Right cardiac atrium (tissue), 5 donors: ENCODE measurements at regions not wholly inside any gene's neighbourhood (a gene's known extent, or its start where the extent isn't known, plus 50 kb on each side); places are given as distances from the start of the nearest gene placed in this dataset.
"Not testable (repeated sequence)": the region's sequence is repeated elsewhere in the genome, so short reads cannot be mapped to it uniquely, and the experiment has no call there.

Experiments used
- ATAC-seq, 2 donors: fragments of 200-7000 bp; cut with Tn5 transposase; one replicate each; pipeline versions ENCODE4 v1.8.0 to v1.9.1; 2020; ENCODE audit warnings: moderate library complexity in 2 of 2, mild to moderate bottlenecking in 1 of 2
- DNase-seq, 3 donors: peaks; one replicate each; pipeline ENCODE4 v3.0.0-alpha.2; 2020
- H3K27ac ChIP-seq: one replicate; pipeline ENCODE4 v1.5.1; 2013; ENCODE audit warnings: mild to moderate bottlenecking, low read length, control low read depth, moderate library complexity
- H3K27me3 ChIP-seq: one replicate; pipeline ENCODE4 v1.6.1; 2013; ENCODE audit not compliant: control insufficient read depth, insufficient read depth
- H3K4me1 ChIP-seq: one replicate; pipeline ENCODE4 v1.6.1; 2013; ENCODE audit warnings: low read length; ENCODE audit not compliant: control insufficient read depth, insufficient read depth
- H3K4me3 ChIP-seq: one replicate; pipeline ENCODE4 v1.5.1; 2013; ENCODE audit warnings: low read length, control low read depth
- H3K9me3 ChIP-seq: one replicate; pipeline ENCODE4 v1.6.1; 2013; ENCODE audit warnings: low read length; ENCODE audit not compliant: control insufficient read depth
- WGBS: extraction: QIAGEN DNeasy Blood & Tissue Kit; methylation state at CpG from one replicate; pipeline ENCODE4 v1.1.7; 2013; 5-methylcytosine and 5-hydroxymethylcytosine counted together
- intact Hi-C, 4 donors: fragments of 100-400 bp; cut with DNase I; formaldehyde crosslinking; loops; one replicate each; pipeline versions ENCODE4 v1.11.0 to v1.14.0; 2022 to 2023
- donor health status: healthy with polysubstance abuse.
- donor health status: DM: no; HTN: yes; CAD: no.
- donor health status: DM: no; HTN: no; CAD: no.
- donor health status: DM: no; HTN: yes; CAD: no; lungs with severe emphysema.
- donor health status: DM: yes; HTN: yes; CAD: no.

DNA sequence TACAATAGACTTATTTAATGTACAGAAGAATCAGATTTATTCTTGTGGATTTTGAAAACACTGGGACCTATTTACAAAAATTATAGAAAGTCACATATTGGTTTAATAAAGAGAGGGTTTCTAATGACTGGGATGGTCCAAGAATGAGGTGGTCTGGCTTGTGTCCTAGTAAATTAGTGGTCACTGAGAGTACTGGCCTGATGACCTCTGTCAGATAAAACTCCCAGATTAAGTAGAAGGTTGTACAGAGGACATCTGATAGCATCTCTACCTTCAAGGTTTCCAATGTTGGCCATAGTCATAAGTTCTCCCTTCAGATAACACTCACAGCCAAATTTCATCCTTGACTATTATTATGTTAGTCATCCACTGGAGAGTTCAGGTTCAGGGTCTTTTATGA is 692.9 kb downstream of the MTRR start:
- ATAC-seq (no peak), DNase-seq (no peak)
- intact Hi-C loops: no loop called here
- Histone ChIP-seq H3K27me3 (no peaks in the 10 kb centered on the region), H3K27ac (no peak overlapping the region), H3K4me1 (no peaks in the 10 kb centered on the region), H3K9me3 (no peaks in the 10 kb centered on the region), H3K4me3 (no peak overlapping the region)

DNA sequence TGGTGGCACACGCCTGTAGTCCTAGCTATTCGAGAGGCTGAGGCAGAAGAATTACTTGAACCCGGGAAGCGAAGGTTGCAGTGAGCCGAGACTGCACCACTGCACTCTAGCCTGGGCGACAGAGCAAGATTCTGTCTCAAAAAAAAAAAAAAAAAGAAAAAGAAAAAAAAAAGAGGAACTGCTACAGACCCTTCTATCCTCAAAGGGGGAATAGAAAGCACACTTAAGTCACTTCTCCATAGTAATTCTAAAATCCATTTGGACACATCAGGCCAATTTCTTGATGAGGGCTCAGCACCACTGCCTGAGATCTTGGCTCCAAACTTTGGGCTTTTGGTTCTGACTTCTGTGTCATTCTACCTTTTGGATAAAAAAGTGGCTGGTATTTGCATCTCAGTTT is 694.6 kb downstream of the MTRR start:
- intact Hi-C loops, H3K9me3 ChIP-seq, H3K27ac ChIP-seq, H3K4me1 ChIP-seq, H3K4me3 ChIP-seq, H3K27me3 ChIP-seq, DNase-seq, ATAC-seq: not testable (repeated sequence)
- 84% methylated on average over 6 of the region's 6 CpGs for WGBS

DNA sequence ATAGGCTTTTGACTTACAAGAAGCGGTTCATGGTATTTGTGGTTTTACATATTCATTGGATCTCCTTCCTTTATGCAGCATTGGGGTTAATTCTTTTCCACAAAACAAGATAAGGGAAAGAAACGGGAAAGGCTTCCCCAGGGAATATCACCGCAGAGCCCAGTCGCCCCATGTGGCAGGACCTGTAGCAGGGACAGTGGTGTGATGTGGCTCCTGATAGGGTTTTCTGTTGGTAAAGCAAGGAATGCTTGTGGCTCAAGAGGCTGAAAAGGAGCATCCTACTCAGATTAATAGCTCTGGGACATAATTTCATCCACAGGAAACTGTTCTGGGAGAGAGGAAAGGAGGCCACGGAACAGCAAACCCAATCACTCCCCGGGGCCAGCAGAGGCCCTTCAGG is 699.9 kb downstream of the MTRR start:
- no peak for ATAC-seq
- no peak overlapping the region for H3K27ac ChIP-seq
- no peaks in the 10 kb centered on the region for H3K9me3 ChIP-seq
- H3K27me3 ChIP-seq: no peaks in the 10 kb centered on the region
- WGBS: 50% methylated on average over 6 of the region's 6 CpGs
- intact Hi-C loops: no loop called here
- no peaks in the 10 kb centered on the region for H3K4me1 ChIP-seq
- no peak overlapping the region for H3K4me3 ChIP-seq
- DNase-seq: no peak

DNA sequence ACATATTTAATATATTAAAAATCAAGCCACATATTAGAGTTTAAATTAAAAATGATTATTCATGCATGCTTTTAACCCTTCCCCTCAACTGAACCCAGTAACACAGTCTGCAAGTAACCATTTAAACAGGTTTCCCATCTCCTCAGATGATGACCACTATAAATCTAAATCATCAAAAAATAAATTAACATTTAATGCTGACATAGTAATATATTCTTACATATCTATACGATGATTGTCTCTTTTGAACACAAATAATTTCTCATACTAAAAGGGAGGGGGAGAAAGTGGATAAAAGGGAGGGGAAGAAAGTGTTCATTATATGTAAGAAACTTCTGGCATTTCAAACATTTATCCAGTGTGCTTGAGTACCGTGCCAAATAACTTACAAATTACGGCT is 701.6 kb downstream of the MTRR start:
- DNase-seq (no peak), ATAC-seq (no peak)
- Histone ChIP-seq H3K4me3 (no peak overlapping the region), H3K4me1 (no peaks in the 10 kb centered on the region), H3K9me3 (no peaks in the 10 kb centered on the region), H3K27me3 (no peaks in the 10 kb centered on the region), H3K27ac (no peak overlapping the region)
- intact Hi-C loops: no loop called here
- 43% methylated on average over 3 of the region's 3 CpGs for WGBS

DNA sequence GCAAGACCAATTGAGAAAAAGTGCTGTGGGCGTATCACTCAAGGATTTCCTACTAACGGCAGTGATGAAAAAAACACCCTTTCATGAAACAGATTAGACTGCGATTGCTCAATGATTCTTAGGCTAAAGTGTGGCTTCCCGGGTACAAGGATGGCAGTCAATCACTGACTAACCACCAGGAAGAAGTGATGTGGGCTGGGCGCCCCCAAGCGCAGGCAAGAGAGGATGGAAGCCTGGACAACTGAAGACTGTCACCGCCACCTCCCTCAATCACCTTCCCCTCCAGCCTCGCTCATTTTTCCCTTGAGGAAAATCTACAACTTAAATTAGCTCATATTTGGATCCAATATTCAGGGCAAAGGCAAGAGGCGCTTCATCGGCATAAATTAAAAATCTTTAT is 707.2 kb downstream of the MTRR start:
- ATAC-seq (no peak), DNase-seq (peak in 1 of 3 donors; percentile 20)
- H3K4me3 ChIP-seq: no peak overlapping the region
- H3K27ac ChIP-seq: no peak overlapping the region
- intact Hi-C loops: no loop called here
- H3K9me3 ChIP-seq: peaks cover 2% of the 10 kb centered on the region
- H3K4me1 ChIP-seq: no peaks in the 10 kb centered on the region
- WGBS: 69% methylated on average over 10 of the region's 10 CpGs
- no peaks in the 10 kb centered on the region for H3K27me3 ChIP-seq

DNA sequence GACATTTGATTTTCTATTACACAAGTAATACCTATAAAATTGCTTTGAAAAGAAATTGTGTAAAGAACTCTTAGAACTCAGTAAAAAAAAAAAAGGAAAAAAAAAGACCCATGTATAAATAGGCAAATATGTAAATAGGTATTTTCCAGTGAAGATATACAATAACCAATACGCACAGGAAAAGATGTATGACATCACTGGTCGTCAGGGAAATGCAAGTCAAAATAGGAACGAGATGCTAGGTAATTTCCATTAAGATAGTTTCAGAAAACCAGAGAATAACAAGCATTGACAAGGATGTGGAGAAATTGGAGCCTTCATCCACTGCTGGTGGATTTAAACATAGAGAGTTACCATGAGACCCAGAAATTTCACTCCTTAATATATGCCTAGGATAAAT is 708.8 kb downstream of the MTRR start:
- H3K9me3 ChIP-seq: peaks cover 2% of the 10 kb centered on the region
- H3K4me3 ChIP-seq: no peak overlapping the region
- DNase-seq (no peak), ATAC-seq (no peak)
- no peak overlapping the region for H3K27ac ChIP-seq
- intact Hi-C loops: no loop called here
- no peaks in the 10 kb centered on the region for H3K27me3 ChIP-seq
- H3K4me1 ChIP-seq: no peaks in the 10 kb centered on the region
- 77% methylated on average over 3 of the region's 3 CpGs for WGBS

DNA sequence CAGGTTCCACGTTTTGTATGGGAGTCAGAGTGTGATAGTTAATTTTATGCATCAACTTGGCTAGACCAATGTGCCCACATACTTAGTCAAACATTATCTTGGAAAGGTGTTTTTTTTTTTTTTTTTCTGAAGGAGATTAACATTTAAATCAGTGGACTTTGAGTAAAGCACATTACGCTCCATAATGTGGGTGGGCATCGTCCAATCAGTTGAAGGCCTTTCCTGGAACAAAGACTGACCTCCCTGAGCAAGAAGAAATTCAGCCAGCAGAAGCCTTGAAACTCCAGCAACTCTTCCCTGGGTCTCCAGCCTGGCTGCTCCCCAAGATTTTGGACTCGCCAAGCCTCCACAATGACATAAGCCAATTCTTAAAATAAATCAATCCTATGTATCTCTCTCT is 711.4 kb downstream of the MTRR start:
- intact Hi-C loops: no loop called here
- Histone ChIP-seq H3K4me3 (no peak overlapping the region), H3K9me3 (peaks cover 2% of the 10 kb centered on the region), H3K27me3 (no peaks in the 10 kb centered on the region), H3K4me1 (no peaks in the 10 kb centered on the region), H3K27ac (no peak overlapping the region)
- ATAC-seq: no peak
- 55% methylated on average over 4 of the region's 4 CpGs for WGBS
- no peak for DNase-seq

DNA sequence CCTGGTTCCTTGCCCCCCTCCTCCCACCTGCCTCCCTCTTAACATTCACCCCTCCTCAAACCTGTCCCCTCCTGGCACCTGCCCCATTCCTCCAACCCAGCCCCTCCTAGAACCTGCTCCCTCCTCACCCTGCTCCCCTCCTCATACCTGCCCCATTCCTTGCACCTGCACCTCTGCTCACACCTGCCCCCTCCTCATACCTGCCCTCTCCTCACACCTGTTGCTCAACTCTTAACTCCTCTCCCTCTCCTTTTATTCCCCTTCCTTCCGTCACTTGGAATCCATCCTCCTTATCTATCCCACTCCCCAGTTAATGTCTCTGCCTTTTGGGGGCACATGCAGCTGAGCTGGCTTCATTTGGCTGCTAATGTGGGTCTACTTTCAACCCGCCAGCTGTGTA is 712.1 kb downstream of the MTRR start:
- no peak for ATAC-seq
- DNase-seq: no peak
- Histone ChIP-seq H3K9me3 (peaks cover 2% of the 10 kb centered on the region), H3K27me3 (no peaks in the 10 kb centered on the region), H3K4me3 (no peak overlapping the region), H3K27ac (no peak overlapping the region), H3K4me1 (no peaks in the 10 kb centered on the region)
- intact Hi-C loops: no loop called here
- 83% methylated on average over 2 of the region's 2 CpGs for WGBS

DNA sequence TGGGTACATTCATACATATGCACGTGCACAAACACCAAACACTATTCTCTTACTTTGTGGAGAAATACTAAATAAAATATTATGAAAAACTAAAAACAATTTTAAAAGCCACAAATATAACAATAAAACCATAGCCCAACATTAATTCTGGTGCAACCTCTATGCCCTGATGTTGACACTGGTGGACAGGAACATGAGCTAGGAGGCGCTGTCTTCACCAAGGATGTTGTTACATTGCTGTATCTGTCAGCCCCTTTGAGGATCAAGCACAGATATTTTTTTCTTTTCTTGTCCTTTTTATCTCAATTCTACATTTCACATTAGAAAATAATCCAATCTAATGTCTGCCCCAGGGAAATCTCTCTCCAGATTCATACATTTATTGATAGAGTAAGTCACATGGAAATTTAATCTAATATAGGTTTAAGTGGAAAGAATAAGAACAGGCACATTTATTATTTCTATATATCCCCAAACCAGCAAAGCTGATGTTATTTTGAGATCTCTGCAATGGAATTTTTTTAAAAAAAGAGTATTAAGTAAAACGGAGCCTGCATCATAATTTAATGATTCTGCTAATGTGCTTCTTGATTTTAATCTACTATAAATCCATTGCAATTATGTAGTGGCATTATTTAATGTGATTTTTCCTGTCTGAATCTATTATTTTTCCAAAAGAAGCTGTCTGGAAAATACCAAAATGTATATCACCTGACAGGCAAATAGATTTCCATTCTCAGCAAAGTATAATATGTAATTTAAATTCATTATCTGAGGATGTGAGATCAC is 716.5 kb downstream of the MTRR start:
- WGBS: 64% methylated on average over 3 of the region's 3 CpGs
- intact Hi-C loops: no loop called here
- no peaks in the 10 kb centered on the region for H3K4me1 ChIP-seq
- ATAC-seq (no peak), DNase-seq (no peak)
- H3K27me3 ChIP-seq: no peaks in the 10 kb centered on the region
- no peak overlapping the region for H3K4me3 ChIP-seq
- no peaks in the 10 kb centered on the region for H3K9me3 ChIP-seq
- no peak overlapping the region for H3K27ac ChIP-seq

DNA sequence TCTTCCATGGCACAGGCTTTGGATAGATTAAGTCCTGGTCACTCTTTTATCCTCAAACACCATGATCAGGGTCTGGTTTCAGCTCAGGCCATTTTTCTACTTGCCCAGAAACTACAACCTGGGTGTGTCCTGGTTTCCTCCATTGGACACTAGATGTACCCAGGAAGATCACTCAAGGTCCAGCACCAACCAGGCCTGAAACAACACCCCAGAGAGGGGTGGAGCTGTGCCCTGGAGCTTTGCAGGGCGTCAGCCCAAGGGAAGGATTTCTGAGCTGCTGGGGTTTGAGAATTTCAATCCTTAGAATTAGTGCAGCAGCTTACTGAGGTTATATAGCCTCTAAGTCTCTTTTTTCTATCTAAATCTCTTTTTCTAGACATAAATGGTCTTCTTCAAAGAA is 722.0 kb downstream of the MTRR start:
- Histone ChIP-seq H3K27ac (no peak overlapping the region), H3K4me1 (no peaks in the 10 kb centered on the region), H3K9me3 (no peaks in the 10 kb centered on the region), H3K4me3 (no peak overlapping the region), H3K27me3 (no peaks in the 10 kb centered on the region)
- no peak for ATAC-seq
- DNase-seq: no peak
- 63% methylated on average over 1 of the region's 1 CpG for WGBS
- intact Hi-C loops: no loop called here

DNA sequence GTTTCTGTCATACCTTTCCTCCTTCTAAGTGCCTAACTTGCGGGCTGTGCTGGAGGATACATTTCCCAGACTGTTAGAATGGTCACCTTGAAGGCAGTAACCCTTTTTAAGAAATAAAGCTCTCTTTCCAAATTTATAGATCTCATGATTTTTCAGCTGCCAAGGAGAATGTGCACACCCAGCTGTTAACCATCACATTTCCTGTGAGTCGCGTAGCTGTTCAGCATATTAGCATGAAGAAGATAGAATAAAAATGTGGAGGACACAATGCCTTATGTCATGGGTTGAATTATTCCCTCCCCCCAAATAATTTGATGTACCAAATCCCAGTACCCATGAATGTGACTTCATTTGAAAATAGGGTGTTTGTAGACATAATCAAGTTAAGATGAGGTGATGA is 729.4 kb downstream of the MTRR start:
- no peak for DNase-seq
- Histone ChIP-seq H3K4me3 (no peak overlapping the region), H3K4me1 (no peaks in the 10 kb centered on the region), H3K9me3 (no peaks in the 10 kb centered on the region), H3K27me3 (no peaks in the 10 kb centered on the region), H3K27ac (no peak overlapping the region)
- WGBS: 84% methylated on average over 3 of the region's 3 CpGs
- intact Hi-C loops: no loop called here
- no peak for ATAC-seq

DNA sequence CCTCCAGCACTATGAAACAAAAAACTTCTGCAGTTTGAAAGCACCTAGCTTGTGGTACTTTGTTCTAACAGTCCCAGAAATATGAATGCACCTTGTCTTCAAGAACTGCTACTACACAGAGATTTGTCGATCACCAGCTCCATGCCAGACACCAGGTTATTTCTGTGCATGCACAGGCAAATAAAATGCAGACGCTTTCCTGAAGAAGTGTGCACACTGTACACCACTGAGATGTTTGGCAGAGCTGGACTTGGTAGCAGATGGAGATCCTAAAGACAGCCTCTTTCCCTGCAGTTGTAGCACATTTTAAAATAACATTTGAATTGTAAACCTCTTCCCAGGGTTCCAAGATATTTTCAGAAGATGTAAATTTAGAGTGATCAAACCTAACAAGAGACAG is 730.0 kb downstream of the MTRR start:
- intact Hi-C loops: no loop called here
- Histone ChIP-seq H3K27ac (no peak overlapping the region), H3K27me3 (no peaks in the 10 kb centered on the region), H3K4me3 (no peak overlapping the region), H3K4me1 (no peaks in the 10 kb centered on the region), H3K9me3 (no peaks in the 10 kb centered on the region)
- no peak for ATAC-seq
- 81% methylated on average over 2 of the region's 2 CpGs for WGBS
- DNase-seq: no peak
